Duodenal mucosa (tissue), 2 donors: ENCODE measurements at regions not wholly inside any gene's neighbourhood (a gene's known extent, or its start where the extent isn't known, plus 50 kb on each side); places are given as distances from the start of the nearest gene placed in this dataset.
"Not testable (repeated sequence)": the region's sequence is repeated elsewhere in the genome, so short reads cannot be mapped to it uniquely, and the experiment has no call there.

ENCODE experiments used
- H3K27ac ChIP-seq: one replicate; pipeline ENCODE4 v1.7.0; 2013; ENCODE audit warnings: low read depth, low read length
- H3K27me3 ChIP-seq, 2 donors: one replicate each; pipeline ENCODE4 v1.7.0; 2013; ENCODE audit warnings: low read length in 2 of 2, control low read depth in 1 of 2; ENCODE audit not compliant: insufficient read depth in 2 of 2, control insufficient read depth in 1 of 2
- H3K36me3 ChIP-seq, 2 donors: one replicate each; pipeline ENCODE4 v1.7.0; 2013; ENCODE audit warnings: low read length in 2 of 2, control low read depth in 1 of 2; ENCODE audit not compliant: insufficient read depth in 2 of 2, control insufficient read depth in 1 of 2
- H3K4me1 ChIP-seq, 2 donors: one replicate each; pipeline ENCODE4 v1.7.0; 2013; ENCODE audit warnings: low read length in 2 of 2, control low read depth in 1 of 2; ENCODE audit not compliant: insufficient read depth in 2 of 2, control insufficient read depth in 1 of 2
- H3K4me3 ChIP-seq, 2 donors: one replicate each; pipeline ENCODE4 v1.7.0; 2013; ENCODE audit warnings: low read length in 2 of 2, low read depth in 1 of 2
- H3K9ac ChIP-seq, 2 donors: one replicate each; pipeline ENCODE4 v1.7.0; 2013; ENCODE audit warnings: low read length in 2 of 2, low read depth in 1 of 2
- H3K9me3 ChIP-seq, 2 donors: one replicate each; pipeline ENCODE4 v1.7.0; 2013; ENCODE audit warnings: low read length in 2 of 2, control low read depth in 1 of 2; ENCODE audit not compliant: control insufficient read depth in 1 of 2

DNA sequence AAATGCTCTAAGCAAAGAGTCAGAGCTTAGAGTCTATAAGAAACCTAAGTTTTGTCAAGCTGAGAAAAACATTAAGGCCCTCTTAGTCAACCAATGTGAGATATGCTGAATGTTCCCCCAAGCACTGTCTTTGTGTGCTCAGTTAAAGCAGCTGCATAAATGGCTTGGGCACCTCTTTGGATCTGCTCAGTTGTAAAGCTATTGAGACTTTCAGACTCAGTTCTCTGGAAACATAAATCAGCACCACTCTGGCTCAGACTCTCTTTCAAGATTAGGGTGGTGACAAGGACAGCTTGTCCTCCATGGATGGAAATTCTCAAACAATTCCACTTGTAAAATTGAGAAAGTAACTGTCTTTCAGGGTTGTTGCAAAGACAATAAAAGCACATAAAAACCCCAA is 807.9 kb downstream of the PRELID2 start:
- Histone ChIP-seq H3K36me3 (no peaks in the 10 kb centered on the region), H3K4me1 (no peaks in the 10 kb centered on the region), H3K27me3 (no peaks in the 10 kb centered on the region), H3K4me3 (no peak overlapping the region), H3K27ac (no peak overlapping the region), H3K9me3 (no peaks in the 10 kb centered on the region), H3K9ac (no peak overlapping the region)

DNA sequence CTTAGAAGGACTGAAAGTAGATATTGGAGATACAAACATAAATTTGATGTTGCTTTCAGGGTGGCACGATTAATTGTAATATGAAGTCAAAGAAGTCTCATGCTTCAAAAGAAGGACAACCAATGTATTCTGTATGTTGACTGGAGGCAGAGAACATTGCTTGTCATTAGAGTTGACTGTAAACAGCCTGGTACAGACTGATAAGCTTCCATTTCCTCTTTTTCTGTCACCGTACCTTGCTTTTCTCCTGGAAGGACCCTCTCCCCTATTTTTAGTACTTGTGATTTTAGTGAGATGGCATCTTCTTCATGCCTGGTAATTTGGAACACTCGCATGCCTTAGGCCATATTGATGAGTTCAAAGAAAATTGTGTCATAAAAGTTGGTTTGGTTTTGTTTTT is 809.4 kb downstream of the PRELID2 start:
- H3K4me1 ChIP-seq: no peaks in the 10 kb centered on the region
- H3K9me3 ChIP-seq: no peaks in the 10 kb centered on the region
- no peak overlapping the region for H3K9ac ChIP-seq
- H3K27me3 ChIP-seq: no peaks in the 10 kb centered on the region
- no peak overlapping the region for H3K27ac ChIP-seq
- H3K36me3 ChIP-seq: no peaks in the 10 kb centered on the region
- H3K4me3 ChIP-seq: no peak overlapping the region

DNA sequence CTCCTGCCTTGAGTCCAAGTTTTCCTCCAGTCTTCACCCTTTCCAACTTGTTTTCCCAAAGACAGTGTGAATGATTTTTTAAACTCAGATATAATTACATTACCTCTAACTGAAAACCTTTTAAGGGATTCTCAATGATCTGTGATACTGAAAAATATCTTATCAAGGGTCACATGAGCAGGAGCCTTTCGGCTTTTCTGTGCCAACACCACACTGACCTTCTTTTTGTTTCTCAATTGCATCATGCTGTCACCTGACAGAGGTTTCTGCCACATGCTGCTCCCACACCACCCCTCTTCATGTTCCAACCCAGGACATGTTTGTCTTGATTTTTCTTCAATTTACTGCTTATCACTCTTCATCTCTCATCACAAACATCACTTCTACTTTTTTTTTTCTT is 820.0 kb downstream of the PRELID2 start:
- Histone ChIP-seq H3K27ac (no peak overlapping the region), H3K36me3 (no peaks in the 10 kb centered on the region), H3K4me1 (no peaks in the 10 kb centered on the region), H3K4me3 (no peak overlapping the region), H3K9me3 (no peaks in the 10 kb centered on the region), H3K9ac (no peak overlapping the region), H3K27me3 (no peaks in the 10 kb centered on the region)

DNA sequence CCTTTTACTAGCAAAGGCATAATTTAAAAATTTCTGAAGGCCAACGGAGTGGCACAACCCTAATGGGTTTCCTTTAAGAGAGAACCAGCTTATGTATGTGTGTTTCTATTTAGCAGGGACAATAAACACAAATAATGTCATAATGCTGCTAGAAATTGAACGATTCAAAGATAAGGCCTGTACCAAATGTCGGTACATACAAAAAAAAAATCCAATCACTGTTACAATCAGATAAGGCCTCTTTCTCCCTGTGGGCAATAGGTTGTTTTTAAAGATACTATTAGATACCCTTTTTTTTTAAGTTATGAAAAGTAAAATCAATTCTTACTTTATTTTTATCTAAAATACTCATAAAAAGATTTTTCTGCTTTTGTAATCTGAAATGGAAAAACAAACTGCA is 821.0 kb downstream of the PRELID2 start:
- H3K36me3 ChIP-seq: no peaks in the 10 kb centered on the region
- no peaks in the 10 kb centered on the region for H3K27me3 ChIP-seq
- no peaks in the 10 kb centered on the region for H3K9me3 ChIP-seq
- no peaks in the 10 kb centered on the region for H3K4me1 ChIP-seq
- H3K4me3 ChIP-seq: no peak overlapping the region
- no peak overlapping the region for H3K9ac ChIP-seq
- no peak overlapping the region for H3K27ac ChIP-seq

DNA sequence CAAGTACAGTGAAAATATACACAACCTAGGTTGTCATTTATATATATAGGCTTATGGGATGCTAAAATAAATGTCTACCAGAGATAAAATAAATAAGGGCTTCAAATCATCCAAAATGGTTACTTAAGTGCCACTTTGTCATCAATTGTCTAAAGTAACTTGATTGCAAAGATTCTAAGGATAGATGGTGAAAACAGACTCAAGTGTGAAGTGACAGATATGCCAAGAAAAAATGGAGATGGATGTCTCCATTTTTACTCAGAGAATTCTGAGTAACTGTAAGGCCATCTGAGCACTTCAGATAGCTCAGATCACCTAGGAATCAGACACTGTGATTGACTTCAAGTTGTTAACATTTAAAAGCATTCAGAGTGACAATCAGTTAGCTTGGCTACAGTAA is 824.3 kb downstream of the PRELID2 start:
- H3K9me3 ChIP-seq: no peaks in the 10 kb centered on the region
- H3K4me3 ChIP-seq: no peak overlapping the region
- H3K36me3 ChIP-seq: no peaks in the 10 kb centered on the region
- H3K4me1 ChIP-seq: no peaks in the 10 kb centered on the region
- no peak overlapping the region for H3K9ac ChIP-seq
- H3K27me3 ChIP-seq: no peaks in the 10 kb centered on the region
- H3K27ac ChIP-seq: no peak overlapping the region

DNA sequence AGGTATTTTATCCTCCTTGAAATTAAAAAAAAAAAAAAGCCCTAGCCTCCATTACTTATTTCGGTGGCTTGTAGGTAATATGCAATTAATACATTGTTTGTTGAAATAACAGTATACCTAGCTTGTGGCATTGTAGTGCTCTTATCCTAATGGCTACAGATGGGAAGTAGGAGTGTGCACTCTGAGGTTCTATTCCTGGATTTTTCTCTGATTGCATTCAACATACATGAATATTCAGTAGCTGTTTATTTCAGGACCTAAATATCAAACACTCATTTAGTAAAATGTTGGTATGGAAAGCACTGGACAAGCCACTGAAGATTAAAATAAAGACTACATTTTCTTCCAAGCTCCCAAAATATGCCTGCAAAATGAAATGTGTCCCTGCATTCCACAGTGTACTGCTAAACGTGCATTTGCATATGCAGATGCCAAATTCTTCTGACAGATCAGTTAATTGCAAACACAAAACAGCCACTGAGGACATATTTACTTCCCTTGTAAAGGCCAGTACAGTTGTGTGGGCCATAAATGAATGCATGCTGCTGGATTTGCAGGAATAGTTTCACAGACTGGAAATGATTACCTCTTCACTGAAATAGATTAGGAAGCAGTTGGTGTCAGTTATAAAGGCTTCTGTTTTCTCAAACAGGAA is 826.1 kb downstream of the PRELID2 start:
- H3K27ac ChIP-seq: no peak overlapping the region
- H3K4me3 ChIP-seq: no peak overlapping the region
- no peaks in the 10 kb centered on the region for H3K9me3 ChIP-seq

DNA sequence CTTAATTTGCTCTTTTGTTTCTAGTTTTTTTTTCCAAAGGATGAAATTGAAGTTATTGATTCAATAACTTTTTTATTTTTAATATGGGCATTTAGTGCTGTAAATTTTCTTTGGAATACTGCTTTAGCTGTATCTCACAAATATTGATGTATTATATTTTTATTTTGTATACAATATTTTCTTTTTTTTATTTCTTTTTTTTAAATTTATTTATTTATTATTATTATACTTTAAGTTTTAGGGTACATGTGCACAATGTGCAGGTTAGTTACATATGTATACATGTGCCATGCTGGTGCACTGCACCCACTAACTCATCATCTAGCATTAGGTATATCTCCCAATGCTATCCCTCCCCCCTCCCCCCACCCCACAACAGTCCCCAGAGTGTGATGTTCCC is 823.7 kb downstream of the KCTD16 start:
- H3K4me1 ChIP-seq, H3K36me3 ChIP-seq, H3K9me3 ChIP-seq: not testable (repeated sequence)

More for the DNA sequence above, 826.1 kb downstream of the PRELID2 start:
- no peaks in the 10 kb centered on the region for H3K36me3 ChIP-seq
- no peak overlapping the region for H3K9ac ChIP-seq
- H3K4me1 ChIP-seq: no peaks in the 10 kb centered on the region
- H3K27me3 ChIP-seq: no peaks in the 10 kb centered on the region

DNA sequence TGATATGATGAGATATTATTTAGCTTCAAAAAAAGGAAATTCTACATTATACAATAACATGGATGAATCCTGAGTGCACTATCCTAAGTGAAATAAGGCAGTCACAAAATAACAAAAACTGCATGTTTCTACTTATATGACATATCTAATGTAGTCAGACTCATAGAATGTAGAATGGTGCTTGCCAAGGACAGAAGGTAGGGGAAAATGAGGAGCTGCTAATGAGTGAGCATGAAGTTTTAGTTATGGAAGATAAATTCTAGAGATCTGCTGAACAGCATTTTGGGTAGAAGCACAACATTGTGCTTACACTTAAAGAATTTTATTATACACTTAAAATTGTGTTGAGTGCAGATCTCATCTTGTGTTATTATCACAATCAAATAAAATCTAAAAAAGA is 812.4 kb downstream of the KCTD16 start:
- Histone ChIP-seq H3K4me3 (no peak overlapping the region), H3K27ac (no peak overlapping the region), H3K9me3 (no peaks in the 10 kb centered on the region), H3K4me1 (no peaks in the 10 kb centered on the region), H3K9ac (no peak overlapping the region), H3K27me3 (no peaks in the 10 kb centered on the region), H3K36me3 (no peaks in the 10 kb centered on the region)

More for the DNA sequence above, 823.7 kb downstream of the KCTD16 start:
- not testable (repeated sequence) for H3K27ac ChIP-seq, H3K4me3 ChIP-seq, H3K9ac ChIP-seq, H3K27me3 ChIP-seq

DNA sequence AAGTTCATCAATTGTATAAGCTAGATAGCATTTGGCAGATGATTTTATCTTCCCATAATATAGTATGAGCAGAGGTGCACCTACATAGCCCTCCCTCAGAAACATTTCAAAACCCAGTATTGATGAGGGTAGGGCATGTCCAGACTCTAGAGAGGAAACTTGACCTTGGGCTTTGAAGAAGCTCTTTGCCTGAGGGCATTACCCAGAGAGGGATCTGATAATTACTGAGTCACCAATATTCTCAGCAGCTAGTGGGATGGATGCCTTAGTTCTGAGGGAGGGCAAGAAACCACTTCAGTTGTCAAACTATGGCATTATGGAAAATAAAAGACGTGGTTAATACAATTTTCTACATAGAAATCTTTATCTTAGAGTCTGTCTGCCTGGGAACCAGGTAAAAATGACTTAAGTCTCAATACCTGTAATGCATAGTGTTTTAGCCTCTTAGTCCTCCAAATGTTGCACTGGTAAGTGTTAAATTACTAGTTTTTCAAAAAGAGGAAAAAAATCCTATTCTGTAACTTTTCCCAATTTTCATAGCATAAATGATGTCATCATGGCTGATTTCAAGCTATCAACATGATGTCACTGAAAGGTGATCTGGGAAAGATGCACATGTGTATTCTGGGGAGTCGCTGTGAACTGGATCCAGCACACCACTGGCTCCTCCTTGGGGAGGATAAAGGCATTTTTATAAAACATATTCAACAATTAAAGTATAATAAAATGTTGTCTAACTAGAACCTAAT is 809.0 kb downstream of the KCTD16 start:
- no peaks in the 10 kb centered on the region for H3K27me3 ChIP-seq
- no peak overlapping the region for H3K27ac ChIP-seq
- no peaks in the 10 kb centered on the region for H3K9me3 ChIP-seq
- H3K9ac ChIP-seq: no peak overlapping the region
- H3K4me1 ChIP-seq: no peaks in the 10 kb centered on the region
- no peaks in the 10 kb centered on the region for H3K36me3 ChIP-seq
- no peak overlapping the region for H3K4me3 ChIP-seq

DNA sequence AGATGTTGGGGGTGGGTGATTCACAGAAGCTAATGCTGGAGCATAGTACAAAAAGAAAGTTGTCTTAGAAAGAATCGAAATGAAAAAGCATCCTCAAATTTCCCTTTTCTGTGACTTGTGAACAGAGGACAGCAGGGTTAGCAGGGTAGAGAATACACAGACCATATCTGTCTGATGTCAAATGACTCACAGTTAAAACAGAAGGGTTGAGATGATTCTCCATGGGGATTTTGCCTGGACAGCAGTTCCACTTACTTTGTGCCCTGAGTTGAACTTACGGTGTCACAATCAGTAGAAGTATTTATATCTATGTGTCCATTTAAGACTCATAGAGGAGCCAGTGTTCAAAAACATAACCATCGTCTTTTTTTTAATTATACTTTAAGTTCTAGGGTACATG is 801.6 kb downstream of the KCTD16 start:
- H3K9ac ChIP-seq: no peak overlapping the region
- H3K4me1 ChIP-seq: no peaks in the 10 kb centered on the region
- H3K36me3 ChIP-seq: no peaks in the 10 kb centered on the region
- no peak overlapping the region for H3K27ac ChIP-seq
- H3K9me3 ChIP-seq: no peaks in the 10 kb centered on the region
- no peak overlapping the region for H3K4me3 ChIP-seq
- H3K27me3 ChIP-seq: no peaks in the 10 kb centered on the region
